GM12873 (cell line): ENCODE measurements at regions not wholly inside any gene's neighbourhood (a gene's known extent, or its start where the extent isn't known, plus 50 kb on each side); places are given as distances from the start of the nearest gene placed in this dataset.

Experiments
- CTCF ChIP-seq: IDR thresholded peaks from 2 replicates; pipeline ENCODE4 v1.5.1; 2012; ENCODE audit warnings: low read depth, mild to moderate bottlenecking, moderate library complexity, low read length, control low read depth; ENCODE audit not compliant: insufficient read depth; ENCODE audit errors: missing control alignments

GRCh38 chr15:39282663-39283208 is 298.1 kb upstream of the THBS1 start:
- no peak for TF ChIP-seq CTCF

GRCh38 chr15:39283531-39283930 is 297.3 kb upstream of the THBS1 start:
- TF ChIP-seq CTCF: no peak

GRCh38 chr15:39285071-39285470 is 295.8 kb upstream of the THBS1 start:
- TF ChIP-seq CTCF: no peak

GRCh38 chr15:39285663-39286062 is 295.2 kb upstream of the THBS1 start:
- TF ChIP-seq CTCF: no peak

GRCh38 chr15:39286706-39287105 is 294.2 kb upstream of the THBS1 start:
- TF ChIP-seq CTCF: no peak

- no peak for TF ChIP-seq CTCF
These were observed 293.3 kb upstream of the THBS1 start for GRCh38 chr15:39287322-39288195.

GRCh38 chr15:39290711-39291435 is 290.0 kb upstream of the THBS1 start:
- no peak for TF ChIP-seq CTCF
